ENCODE measurements at regions not wholly inside any gene's neighbourhood (a gene's known extent, or its start where the extent isn't known, plus 50 kb on each side); places are given as distances from the start of the nearest gene placed in this dataset.

DNA sequence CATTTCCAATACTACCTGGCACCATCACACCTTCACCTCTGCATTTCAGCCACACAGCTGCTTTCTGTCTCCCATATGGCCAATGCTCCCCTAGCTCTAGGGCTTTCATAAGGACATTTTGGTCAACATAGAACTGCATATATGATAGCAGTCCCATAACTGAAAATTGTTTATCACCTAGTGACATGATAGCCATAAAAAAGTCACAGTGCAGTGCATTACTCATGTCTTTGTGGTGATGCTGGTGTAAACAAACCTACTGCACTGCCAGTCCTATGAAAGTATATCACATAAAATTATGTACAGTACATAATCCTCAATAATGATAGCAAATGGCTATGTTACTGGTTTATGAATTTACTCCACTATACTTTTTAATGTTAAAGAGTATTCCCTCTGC, 221.0 kb downstream of the NAF1 start:
- TF ChIP-seq EZH2phosphoT487 (IDR thresholded peaks at IDR 0.05; ENCODE audit: low read length) (no peak), CTCF (IDR thresholded peaks at IDR 0.05; ENCODE audit: low read length) (no peak), EZH2 (optimal IDR thresholded peaks at IDR 0.05; ENCODE audit: low read depth, low read length) (no peak)
- H3K9me2 ChIP-seq (replicated peaks; ENCODE audit: insufficient read depth, low read length) = no peaks in the 10 kb centered on the region
- H3K4me1 ChIP-seq (ENCODE audit: low read length) = no peaks in the 10 kb centered on the region
- no peaks in the 10 kb centered on the region for H3F3A ChIP-seq (ENCODE audit: insufficient read depth, low read length)
- no peak overlapping the region for H3K4me2 ChIP-seq (ENCODE audit: low read depth, low read length)
- H3K79me2 ChIP-seq (ENCODE audit: low read length) = no peaks in the 10 kb centered on the region
- H3K27me3 ChIP-seq (replicated peaks; ENCODE audit: insufficient read depth, low read length) = no peaks in the 10 kb centered on the region
- H4K20me1 ChIP-seq (ENCODE audit: insufficient read depth, low read length) = no peaks in the 10 kb centered on the region
- H3K4me3 ChIP-seq (ENCODE audit: low read length) = no peak overlapping the region
- no peak overlapping the region for H3K9ac ChIP-seq (ENCODE audit: low read length)
- no peak overlapping the region for H2AFZ ChIP-seq (ENCODE audit: low read length)
- no peak for DNase-seq
- H3K36me3 ChIP-seq (replicated peaks; ENCODE audit: insufficient read depth, low read length) = no peaks in the 10 kb centered on the region
- no peaks in the 10 kb centered on the region for H3K9me3 ChIP-seq (replicated peaks; ENCODE audit: insufficient read depth, low read length)
- H3K27ac ChIP-seq (ENCODE audit: low read length) = no peak overlapping the region

GRCh38 chr4:162943263-162943662, 223.4 kb downstream of the NAF1 start:
- H3K27me3 ChIP-seq (replicated peaks; ENCODE audit: insufficient read depth, low read length) = no peaks in the 10 kb centered on the region
- no peaks in the 10 kb centered on the region for H3K4me1 ChIP-seq (ENCODE audit: low read length)
- H3K9me3 ChIP-seq (replicated peaks; ENCODE audit: insufficient read depth, low read length) = no peaks in the 10 kb centered on the region
- TF ChIP-seq CTCF (IDR thresholded peaks at IDR 0.05; ENCODE audit: low read length) = no peak
- no peak for TF ChIP-seq EZH2 (optimal IDR thresholded peaks at IDR 0.05; ENCODE audit: low read depth, low read length)
- TF ChIP-seq EZH2phosphoT487 (IDR thresholded peaks at IDR 0.05; ENCODE audit: low read length) = no peak
- H3K4me2 ChIP-seq (ENCODE audit: low read depth, low read length) = no peak overlapping the region
- H3K4me3 ChIP-seq (ENCODE audit: low read length) = no peak overlapping the region
- no peaks in the 10 kb centered on the region for H3K36me3 ChIP-seq (replicated peaks; ENCODE audit: insufficient read depth, low read length)
- DNase-seq = no peak
- no peaks in the 10 kb centered on the region for H4K20me1 ChIP-seq (ENCODE audit: insufficient read depth, low read length)
- no peaks in the 10 kb centered on the region for H3K79me2 ChIP-seq (ENCODE audit: low read length)
- H3K9me2 ChIP-seq (replicated peaks; ENCODE audit: insufficient read depth, low read length) = no peaks in the 10 kb centered on the region
- no peak overlapping the region for H2AFZ ChIP-seq (ENCODE audit: low read length)
- H3K27ac ChIP-seq (ENCODE audit: low read length) = no peak overlapping the region
- H3K9ac ChIP-seq (ENCODE audit: low read length) = no peak overlapping the region
- H3F3A ChIP-seq (ENCODE audit: insufficient read depth, low read length) = no peaks in the 10 kb centered on the region

- H2AFZ ChIP-seq (ENCODE audit: low read length) = no peak overlapping the region
Observed at GRCh38 chr4:162938738-162939485, 227.8 kb downstream of the NAF1 start.

More at GRCh38 chr4:162938738-162939485, 227.8 kb downstream of the NAF1 start:
- no peaks in the 10 kb centered on the region for H3K36me3 ChIP-seq (replicated peaks; ENCODE audit: insufficient read depth, low read length)
- no peaks in the 10 kb centered on the region for H3K4me1 ChIP-seq (ENCODE audit: low read length)
- H4K20me1 ChIP-seq (ENCODE audit: insufficient read depth, low read length) = no peaks in the 10 kb centered on the region
- H3K27ac ChIP-seq (ENCODE audit: low read length) = no peak overlapping the region
- no peaks in the 10 kb centered on the region for H3F3A ChIP-seq (ENCODE audit: insufficient read depth, low read length)
- H3K9me3 ChIP-seq (replicated peaks; ENCODE audit: insufficient read depth, low read length) = no peaks in the 10 kb centered on the region
- no peak for TF ChIP-seq CTCF (IDR thresholded peaks at IDR 0.05; ENCODE audit: low read length)
- TF ChIP-seq EZH2phosphoT487 (IDR thresholded peaks at IDR 0.05; ENCODE audit: low read length) = no peak
- TF ChIP-seq EZH2 (optimal IDR thresholded peaks at IDR 0.05; ENCODE audit: low read depth, low read length) = no peak
- no peak overlapping the region for H3K4me3 ChIP-seq (ENCODE audit: low read length)
- H3K4me2 ChIP-seq (ENCODE audit: low read depth, low read length) = no peak overlapping the region
- no peaks in the 10 kb centered on the region for H3K9me2 ChIP-seq (replicated peaks; ENCODE audit: insufficient read depth, low read length)
- no peak overlapping the region for H3K9ac ChIP-seq (ENCODE audit: low read length)
- H3K79me2 ChIP-seq (ENCODE audit: low read length) = no peaks in the 10 kb centered on the region
- no peaks in the 10 kb centered on the region for H3K27me3 ChIP-seq (replicated peaks; ENCODE audit: insufficient read depth, low read length)
- DNase-seq = no peak
